ENCODE measurements at regions not wholly inside any gene's neighbourhood (a gene's known extent, or its start where the extent isn't known, plus 50 kb on each side); places are given as distances from the start of the nearest gene placed in this dataset.

- no peak for DNase-seq (ENCODE audit: low read depth in 2 of 2)
- H3K4me3 ChIP-seq (replicated peaks in 1 of 2; ENCODE audit: low read depth in 2 of 2, low read length in 2 of 2) = no peak overlapping the region
- TF ChIP-seq CTCF (IDR thresholded peaks at IDR 0.05; ENCODE audit: low read depth, low read length) = no peak
These were observed 55.2 kb upstream of the MLN start for GRCh38 chr6:33858804-33859505.

- TF ChIP-seq CTCF (IDR thresholded peaks at IDR 0.05; ENCODE audit: low read depth, low read length) = no peak
- no peak for DNase-seq (ENCODE audit: low read depth in 2 of 2)
- no peak overlapping the region for H3K4me3 ChIP-seq (replicated peaks in 1 of 2; ENCODE audit: low read depth in 2 of 2, low read length in 2 of 2)
These were observed 54.2 kb upstream of the MLN start for GRCh38 chr6:33857932-33858475.

- H3K4me3 ChIP-seq (replicated peaks in 1 of 2; ENCODE audit: low read depth in 2 of 2, low read length in 2 of 2) = no peak overlapping the region
- DNase-seq (ENCODE audit: low read depth in 2 of 2) = no peak
- TF ChIP-seq CTCF (IDR thresholded peaks at IDR 0.05; ENCODE audit: low read depth, low read length) = no peak
These were observed 53.5 kb upstream of the MLN start for GRCh38 chr6:33857093-33857931.

- TF ChIP-seq CTCF (IDR thresholded peaks at IDR 0.05; ENCODE audit: low read depth, low read length) = no peak
- no peak overlapping the region for H3K4me3 ChIP-seq (replicated peaks in 1 of 2; ENCODE audit: low read depth in 2 of 2, low read length in 2 of 2)
- DNase-seq (ENCODE audit: low read depth in 2 of 2) = no peak
These were observed 52.9 kb upstream of the MLN start for GRCh38 chr6:33856655-33857054.

GRCh38 chr6:33856031-33856590 is 52.3 kb upstream of the MLN start:
- DNase-seq (ENCODE audit: low read depth in 2 of 2) = no peak
- TF ChIP-seq CTCF (IDR thresholded peaks at IDR 0.05; ENCODE audit: low read depth, low read length) = no peak
- no peak overlapping the region for H3K4me3 ChIP-seq (replicated peaks in 1 of 2; ENCODE audit: low read depth in 2 of 2, low read length in 2 of 2)

GRCh38 chr6:33854572-33855030 is 50.8 kb upstream of the MLN start:
- no peak for TF ChIP-seq CTCF (IDR thresholded peaks at IDR 0.05; ENCODE audit: low read depth, low read length)
- no peak overlapping the region for H3K4me3 ChIP-seq (replicated peaks in 1 of 2; ENCODE audit: low read depth in 2 of 2, low read length in 2 of 2)
- DNase-seq (ENCODE audit: low read depth in 2 of 2) = no peak

Measured in cardiac fibroblast (primary cell).